Spleen (tissue), 7 donors: ENCODE measurements at regions not wholly inside any gene's neighbourhood (a gene's known extent, or its start where the extent isn't known, plus 50 kb on each side); places are given as distances from the start of the nearest gene placed in this dataset.

Experiments
- POLR2A ChIP-seq, 3 donors: fragments of 450-650 bp; IDR thresholded peaks; one replicate each; pipeline ENCODE4 v1.5.1; 2017; ENCODE audit warnings: antibody characterized with exemption in 3 of 3, mild to moderate bottlenecking in 1 of 3
- TF ChIP-seq, protein P1 (sequence below), 11 experiments: fragments of 200-600 bp in 7 of 11; fragments of 450-650 bp in 4 of 11; sonication (generic) in 4 of 11; IDR thresholded peaks in 8 of 11; conservative IDR thresholded peaks in 3 of 11; 1 replicate in 7 of 11; 2 replicates in 4 of 11; pipeline versions ENCODE4 v1.4.0 to v1.8.0; 2016 to 2021; ENCODE audit warnings: antibody characterized with exemption in 11 of 11, inconsistent platforms in 4 of 11, mild to moderate bottlenecking in 1 of 11
- donor health status: DM: no; HTN: no; CAD: no; lungs with moderate emphysema.
- donor health status: DM: no; HTN: no; CAD: no.
- donor health status: DM: no; HTN: no; CAD: no.

DNA sequence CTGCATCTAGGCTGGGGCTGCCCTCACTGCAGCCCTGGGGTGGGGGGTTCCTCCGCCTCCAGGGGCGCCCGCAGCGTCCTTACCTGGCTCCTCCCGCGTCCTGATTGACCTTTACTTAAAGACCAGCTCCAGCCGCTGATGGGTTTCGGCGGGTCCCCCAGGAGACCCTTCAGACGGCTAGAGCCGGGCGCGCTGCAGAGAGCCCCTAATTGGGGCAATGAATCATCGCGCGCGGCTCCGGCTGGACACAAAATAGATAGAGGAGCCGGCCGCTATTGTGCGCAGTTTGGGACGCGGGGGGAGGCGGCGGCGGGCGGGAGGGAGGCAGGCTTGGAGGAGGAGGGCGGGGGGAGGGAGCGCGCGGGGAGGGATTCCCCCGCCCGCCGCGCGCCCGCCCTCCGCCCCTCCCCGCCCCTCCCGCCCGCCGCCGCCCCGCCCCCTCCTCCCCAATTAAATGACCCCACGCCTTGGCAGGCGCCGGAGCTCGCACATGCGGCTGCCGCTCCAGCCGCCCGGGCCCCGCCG, 56.5 kb upstream of the CIBAR2 start:
- TF ChIP-seq POLR2A (IDR thresholded peaks at IDR 0.05) = no peak
- TF ChIP-seq, protein P1, sequence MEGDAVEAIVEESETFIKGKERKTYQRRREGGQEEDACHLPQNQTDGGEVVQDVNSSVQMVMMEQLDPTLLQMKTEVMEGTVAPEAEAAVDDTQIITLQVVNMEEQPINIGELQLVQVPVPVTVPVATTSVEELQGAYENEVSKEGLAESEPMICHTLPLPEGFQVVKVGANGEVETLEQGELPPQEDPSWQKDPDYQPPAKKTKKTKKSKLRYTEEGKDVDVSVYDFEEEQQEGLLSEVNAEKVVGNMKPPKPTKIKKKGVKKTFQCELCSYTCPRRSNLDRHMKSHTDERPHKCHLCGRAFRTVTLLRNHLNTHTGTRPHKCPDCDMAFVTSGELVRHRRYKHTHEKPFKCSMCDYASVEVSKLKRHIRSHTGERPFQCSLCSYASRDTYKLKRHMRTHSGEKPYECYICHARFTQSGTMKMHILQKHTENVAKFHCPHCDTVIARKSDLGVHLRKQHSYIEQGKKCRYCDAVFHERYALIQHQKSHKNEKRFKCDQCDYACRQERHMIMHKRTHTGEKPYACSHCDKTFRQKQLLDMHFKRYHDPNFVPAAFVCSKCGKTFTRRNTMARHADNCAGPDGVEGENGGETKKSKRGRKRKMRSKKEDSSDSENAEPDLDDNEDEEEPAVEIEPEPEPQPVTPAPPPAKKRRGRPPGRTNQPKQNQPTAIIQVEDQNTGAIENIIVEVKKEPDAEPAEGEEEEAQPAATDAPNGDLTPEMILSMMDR (IDR thresholded peaks at IDR 0.05 in 8 of 11, conservative IDR thresholded peaks at IDR 0.05 in 3 of 11) = no peak
